Tibial artery (tissue), 4 donors: ENCODE measurements at regions not wholly inside any gene's neighbourhood (a gene's known extent, or its start where the extent isn't known, plus 50 kb on each side); places are given as distances from the start of the nearest gene placed in this dataset.
"Not testable (repeated sequence)": the region's sequence is repeated elsewhere in the genome, so short reads cannot be mapped to it uniquely, and the experiment has no call there.

Experiments
- DNase-seq, 2 donors: peaks; one replicate each; pipeline ENCODE4 v3.0.0-alpha.2; 2019
- H3K27ac ChIP-seq, 2 donors: fragments of 200-600 bp; sonication (generic) in 1 of 2; 1 replicate in 1 of 2; 2 replicates in 1 of 2; pipeline ENCODE4 v1.5.1; 2018 to 2019; ENCODE audit warnings: mild to moderate bottlenecking in 1 of 2
- H3K27me3 ChIP-seq, 2 donors: fragments of 200-600 bp; sonication (generic) in 1 of 2; one replicate each; pipeline versions ENCODE4 v1.5.1 to v1.6.0; 2016 to 2019
- H3K36me3 ChIP-seq, 3 donors: fragments of 200-600 bp; sonication (generic) in 2 of 3; one replicate each; pipeline ENCODE4 v1.5.1; 2016 to 2019; ENCODE audit warnings: mild to moderate bottlenecking in 2 of 3
- H3K4me1 ChIP-seq, 4 donors: fragments of 200-600 bp; sonication (generic) in 2 of 4; 1 replicate in 3 of 4; 2 replicates in 1 of 4; pipeline ENCODE4 v1.5.1; 2016 to 2019
- H3K4me3 ChIP-seq, 2 donors: fragments of 200-600 bp; sonication (generic) in 1 of 2; 1 replicate in 1 of 2; 2 replicates in 1 of 2; pipeline ENCODE4 v1.5.1; 2018 to 2019; ENCODE audit warnings: mild to moderate bottlenecking in 2 of 2
- H3K9me3 ChIP-seq, 3 donors: fragments of 200-600 bp; sonication (generic) in 1 of 3; one replicate each; pipeline ENCODE4 v1.5.1; 2016 to 2019
- CTCF ChIP-seq, 2 experiments: fragments of 200-600 bp in 1 of 2; fragments of 450-650 bp in 1 of 2; IDR thresholded peaks; one replicate each; pipeline ENCODE4 v1.5.1; 2017 to 2019; ENCODE audit warnings: antibody characterized with exemption in 2 of 2, mild to moderate bottlenecking in 1 of 2, moderate library complexity in 1 of 2
- intact Hi-C: fragments of 100-400 bp; cut with DNase I; formaldehyde crosslinking; loops from one replicate; pipeline ENCODE4 v1.15.0; 2023; ENCODE audit warnings: low total_unique reads

GRCh38 chr22:47401976-47402770, 639.7 kb downstream of the TBC1D22A start:
- no peaks in the 10 kb centered on the region for H3K36me3 ChIP-seq
- intact Hi-C loops: no loop called here
- no peaks in the 10 kb centered on the region for H3K4me1 ChIP-seq
- peak in 1 of 2 donors; percentile 11 for DNase-seq
- no peaks in the 10 kb centered on the region for H3K9me3 ChIP-seq
- no peak overlapping the region for H3K27ac ChIP-seq
- peaks cover 0 to 20% of the 10 kb centered on the region in 2 donors for H3K27me3 ChIP-seq
- no peak overlapping the region for H3K4me3 ChIP-seq
- TF ChIP-seq CTCF (IDR thresholded peaks at IDR 0.05): no peak

GRCh38 chr22:47401592-47401898, 639.1 kb downstream of the TBC1D22A start:
- no peak overlapping the region for H3K4me3 ChIP-seq
- no peak overlapping the region for H3K27ac ChIP-seq
- H3K27me3 ChIP-seq: peaks cover 0 to 20% of the 10 kb centered on the region in 2 donors
- H3K4me1 ChIP-seq: no peaks in the 10 kb centered on the region
- intact Hi-C loops: no loop called here
- no peaks in the 10 kb centered on the region for H3K36me3 ChIP-seq
- no peak for TF ChIP-seq CTCF (IDR thresholded peaks at IDR 0.05)
- DNase-seq: no peak
- no peaks in the 10 kb centered on the region for H3K9me3 ChIP-seq

GRCh38 chr22:47400701-47401591, 638.5 kb downstream of the TBC1D22A start:
- peak in 1 of 2 donors; percentile 55 for DNase-seq
- Histone ChIP-seq H3K9me3 (no peaks in the 10 kb centered on the region), H3K27ac (no peak overlapping the region), H3K36me3 (no peaks in the 10 kb centered on the region), H3K27me3 (peaks cover 0 to 20% of the 10 kb centered on the region in 2 donors), H3K4me1 (no peaks in the 10 kb centered on the region), H3K4me3 (no peak overlapping the region)
- intact Hi-C loops: no loop called here
- TF ChIP-seq CTCF (IDR thresholded peaks at IDR 0.05): no peak

- H3K36me3 ChIP-seq, H3K9me3 ChIP-seq, DNase-seq, H3K4me3 ChIP-seq, H3K4me1 ChIP-seq, H3K27ac ChIP-seq, intact Hi-C loops: not testable (repeated sequence)
- peaks cover 0 to 20% of the 10 kb centered on the region in 2 donors for H3K27me3 ChIP-seq
These were observed 637.7 kb downstream of the TBC1D22A start for GRCh38 chr22:47400131-47400530.

GRCh38 chr22:47398921-47399790, 636.7 kb downstream of the TBC1D22A start:
- no peak for TF ChIP-seq CTCF (IDR thresholded peaks at IDR 0.05)
- H3K27ac ChIP-seq: no peak overlapping the region
- H3K4me3 ChIP-seq: no peak overlapping the region
- no peaks in the 10 kb centered on the region for H3K9me3 ChIP-seq
- H3K36me3 ChIP-seq: no peaks in the 10 kb centered on the region
- H3K4me1 ChIP-seq: no peaks in the 10 kb centered on the region
- H3K27me3 ChIP-seq: peaks cover 0 to 20% of the 10 kb centered on the region in 2 donors
- intact Hi-C loops: no loop called here
- peak in 1 of 2 donors; percentile 43 for DNase-seq
